AG20443 (cell line): ENCODE measurements at regions not wholly inside any gene's neighbourhood (a gene's known extent, or its start where the extent isn't known, plus 50 kb on each side); places are given as distances from the start of the nearest gene placed in this dataset.
A peak's percentile ranks its signal among the peaks of the same experiment; 100 is the strongest.
"Not testable (repeated sequence)": the region's sequence is repeated elsewhere in the genome, so short reads cannot be mapped to it uniquely, and the experiment has no call there.

Source experiments
- DNase-seq: peaks from one replicate; pipeline ENCODE4 v3.0.0; 2012; ENCODE audit warnings: low spot score, mixed read lengths

DNA sequence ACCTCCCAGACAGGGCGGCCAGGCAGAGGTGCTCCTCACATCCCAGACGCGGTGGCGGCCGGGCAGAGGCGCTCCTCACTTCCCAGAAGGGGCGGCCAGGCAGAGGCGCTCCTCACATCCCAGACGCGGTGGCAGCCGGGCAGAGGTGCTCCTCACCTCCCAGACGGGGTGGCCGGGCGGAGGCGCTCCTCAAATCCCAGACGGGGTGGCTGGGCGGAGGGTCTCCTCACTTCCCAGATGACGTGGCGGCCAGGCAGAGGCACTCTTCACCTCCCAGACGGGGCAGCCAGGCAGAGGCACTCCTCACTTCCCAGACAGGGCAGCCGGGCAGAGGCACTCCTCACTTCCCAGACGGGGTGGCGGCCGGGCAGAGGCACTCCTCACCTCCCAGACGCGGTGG lies 247.7 kb upstream of the USP9Y start:
- DNase-seq = not testable (repeated sequence)

- DNase-seq = no peak
Measured at GRCh38 chrY:12459965-12460364, 241.1 kb upstream of the USP9Y start.

GRCh38 chrY:12464155-12464554 lies 236.9 kb upstream of the USP9Y start:
- no peak for DNase-seq

DNA sequence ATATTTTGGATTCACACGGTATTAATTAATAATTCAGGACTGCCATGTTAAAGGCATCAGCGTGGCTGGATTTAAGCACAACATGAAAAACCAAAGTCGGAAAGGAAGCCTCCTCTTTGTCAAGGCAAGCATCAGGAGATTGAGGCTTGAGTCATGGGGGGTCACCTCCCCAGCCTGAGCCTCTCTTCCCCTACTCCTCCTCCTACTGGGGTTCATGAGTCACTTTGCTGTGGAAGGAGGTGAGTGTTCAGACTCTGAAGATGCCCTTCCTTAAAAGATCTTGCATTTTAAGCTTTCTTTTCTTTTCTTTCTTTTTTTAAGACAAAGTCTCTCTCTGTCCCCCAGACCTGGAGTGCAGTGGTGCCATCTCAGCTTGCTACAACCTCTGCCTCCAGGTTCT lies 235.3 kb upstream of the USP9Y start:
- DNase-seq = no peak

GRCh38 chrY:12469081-12469480 lies 231.9 kb upstream of the USP9Y start:
- no peak for DNase-seq

DNA sequence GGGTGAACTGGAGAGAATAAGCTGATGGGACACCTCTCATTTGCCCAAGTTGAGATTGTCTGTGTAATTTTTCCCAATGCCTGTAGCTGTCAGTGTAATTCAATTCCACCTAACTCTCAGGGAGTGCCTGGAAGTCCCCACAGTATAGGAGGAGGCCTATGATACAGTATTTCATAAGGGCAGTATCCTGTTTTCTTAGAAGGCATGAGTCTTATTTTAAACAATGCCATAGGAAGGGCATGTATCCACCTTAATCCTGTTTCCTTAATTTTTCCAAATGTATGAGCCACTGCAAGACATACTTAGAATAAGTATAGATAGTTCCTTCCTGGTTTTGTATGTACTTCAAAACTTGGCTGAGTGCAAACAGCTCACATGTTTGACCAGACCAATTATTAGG lies 226.6 kb upstream of the USP9Y start:
- DNase-seq = no peak

DNA sequence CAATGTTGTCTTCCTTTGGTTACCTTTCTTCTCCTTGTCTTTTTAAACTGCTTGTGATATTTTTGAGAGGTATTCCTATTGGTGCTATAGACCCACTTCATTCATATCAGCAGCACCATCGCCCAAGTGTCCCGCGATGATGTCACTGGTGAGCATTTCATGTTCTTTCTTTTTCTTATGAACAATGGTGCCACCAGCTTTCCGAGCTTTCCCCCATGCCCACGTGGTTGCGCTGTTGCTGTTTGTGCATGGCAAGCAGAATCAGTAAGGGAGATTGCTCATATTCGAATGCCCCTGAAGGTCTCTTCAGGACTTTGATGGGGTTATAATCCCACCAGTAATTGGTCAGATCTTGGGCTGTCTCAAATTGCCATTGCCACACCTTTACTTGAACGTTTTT lies 221.6 kb upstream of the USP9Y start:
- peak; percentile 43 for DNase-seq

DNA sequence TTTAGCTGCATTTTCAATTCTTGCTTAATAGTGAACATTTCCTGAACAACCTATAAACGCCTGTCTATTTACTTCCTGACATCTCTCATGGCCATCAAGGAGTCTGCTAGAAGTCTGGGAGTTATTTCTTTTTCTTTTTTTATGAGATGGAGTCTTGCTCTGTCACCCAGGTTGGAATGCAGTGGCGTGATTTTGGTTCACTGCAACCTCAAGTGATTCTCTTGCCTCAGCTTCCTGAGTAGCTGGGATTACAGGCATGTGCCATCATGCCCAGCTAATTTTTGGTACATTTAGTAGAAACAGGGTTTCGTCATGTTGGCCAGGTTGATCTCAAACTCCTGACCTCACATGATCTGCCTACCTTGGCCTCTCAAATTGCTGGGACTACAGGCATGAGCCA lies 217.6 kb upstream of the USP9Y start:
- DNase-seq = no peak

DNA sequence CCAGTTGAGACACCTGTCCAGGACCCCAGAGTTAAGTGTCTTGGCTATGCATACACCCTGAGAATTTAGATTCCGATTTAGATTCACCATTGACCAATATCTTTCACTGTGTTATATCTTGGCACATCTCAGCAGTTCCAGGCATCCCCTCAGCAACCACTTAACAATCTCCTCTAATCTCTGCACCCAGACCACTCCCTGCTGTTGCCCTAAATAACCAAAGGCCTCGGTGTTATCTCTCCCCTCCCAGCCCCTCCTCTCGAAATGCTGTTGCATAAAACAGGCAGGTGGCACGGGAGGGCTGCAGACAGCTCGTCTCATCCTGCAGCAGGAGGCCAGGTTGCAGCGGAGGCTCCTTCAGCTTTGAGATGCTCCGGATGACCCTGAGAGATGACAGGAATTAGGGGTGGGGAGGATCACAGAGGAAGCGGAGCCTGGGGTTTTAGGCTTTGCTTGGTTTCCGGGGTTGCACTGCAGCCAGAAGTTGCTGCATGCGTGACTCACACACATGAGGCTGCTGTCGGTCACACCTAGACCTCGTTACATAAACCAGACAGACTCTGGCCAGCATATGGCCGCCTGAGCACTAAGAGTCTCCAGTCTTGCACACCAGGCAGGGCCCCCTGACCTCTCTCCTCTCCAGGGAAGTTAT lies 210.3 kb upstream of the USP9Y start:
- peak; percentile 69 for DNase-seq

- no peak for DNase-seq
Measured at GRCh38 chrY:12492218-12492617, 208.8 kb upstream of the USP9Y start.

GRCh38 chrY:12496007-12496406 lies 205.0 kb upstream of the USP9Y start:
- no peak for DNase-seq

DNA sequence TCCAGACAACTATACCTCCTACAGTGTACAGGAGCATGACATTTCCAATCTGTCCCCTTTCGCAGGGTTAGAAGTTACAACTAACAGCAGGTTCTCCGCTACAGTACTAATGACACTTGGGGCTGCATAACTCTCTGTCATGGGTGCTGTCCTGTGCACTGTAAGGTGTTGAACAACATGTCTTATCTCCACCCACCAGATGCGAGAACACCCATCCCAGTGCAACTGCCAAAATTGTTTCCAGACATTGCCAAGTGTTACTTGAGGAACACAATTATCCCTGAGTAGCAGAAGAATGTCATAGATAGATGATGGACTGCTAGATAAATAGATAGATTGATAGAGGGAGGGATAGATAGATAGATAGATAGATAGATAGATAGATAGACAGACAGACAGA lies 200.9 kb upstream of the USP9Y start:
- DNase-seq = no peak

GRCh38 chrY:12504028-12504427 lies 197.0 kb upstream of the USP9Y start:
- not testable (repeated sequence) for DNase-seq

DNA sequence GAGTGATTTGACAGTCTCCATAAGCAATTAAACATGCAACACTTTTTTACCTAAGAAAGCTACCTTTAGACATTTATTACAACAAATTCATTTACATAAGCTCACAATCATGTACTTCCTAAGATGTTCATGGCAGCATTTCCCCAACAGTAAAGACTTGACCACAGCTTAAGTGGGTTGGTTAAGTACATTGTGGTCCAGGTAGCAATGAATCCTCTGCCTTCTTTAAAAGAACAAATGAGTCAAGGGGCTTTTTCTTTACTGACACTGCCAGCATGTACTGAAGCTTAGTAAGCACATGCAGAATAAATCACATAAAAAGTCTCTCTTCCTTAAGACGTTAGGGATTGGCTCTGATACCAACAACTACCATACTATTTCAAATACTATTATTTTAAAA lies 183.7 kb upstream of the USP9Y start:
- DNase-seq = no peak

- no peak for DNase-seq
Measured at GRCh38 chrY:12525206-12525605, 175.8 kb upstream of the USP9Y start.

- no peak for DNase-seq
Measured at GRCh38 chrY:12526362-12527063, 174.5 kb upstream of the USP9Y start.

- DNase-seq = peak; percentile 26
Measured at GRCh38 chrY:12537226-12537854, 163.7 kb upstream of the USP9Y start.

- peak; percentile 23 for DNase-seq
Measured at GRCh38 chrY:12546746-12547420, 154.1 kb upstream of the USP9Y start.

DNA sequence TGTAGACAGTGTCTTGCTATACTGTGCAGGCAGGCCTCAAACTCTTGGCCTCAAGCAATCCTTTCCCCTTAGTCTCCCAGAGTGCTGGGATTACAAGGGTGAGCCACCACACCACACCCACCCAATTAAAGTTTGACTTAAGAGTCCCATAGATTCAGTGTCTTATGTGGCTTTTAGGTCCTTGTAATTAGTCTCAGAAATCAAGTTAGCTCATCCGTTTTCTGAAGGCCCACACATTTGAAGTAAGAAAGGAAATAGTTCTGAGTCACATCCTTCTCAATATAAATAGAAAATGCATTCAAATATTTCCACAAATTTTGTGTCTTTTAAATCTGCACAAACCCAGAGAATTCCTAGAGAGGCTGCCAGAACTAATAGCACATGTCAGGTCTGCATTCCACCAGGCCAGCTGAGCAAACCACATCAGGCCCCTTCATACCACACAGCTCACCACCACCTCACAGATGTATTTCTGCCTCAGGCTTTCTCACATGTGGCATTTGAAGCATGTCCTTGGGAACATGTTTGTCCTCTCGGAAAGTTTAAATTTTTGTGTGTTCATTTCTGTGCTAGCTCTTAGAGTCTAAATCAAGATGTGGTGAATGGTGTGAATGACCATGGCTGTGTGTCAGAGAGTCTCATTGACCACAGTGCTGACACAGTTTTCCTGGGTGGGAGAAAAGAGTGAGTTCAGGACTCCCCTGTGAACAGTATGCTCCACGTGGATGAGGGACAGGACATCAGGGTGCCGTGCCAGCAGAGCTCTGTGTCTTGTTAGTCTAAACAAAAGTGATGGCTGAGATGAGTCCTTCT lies 148.4 kb upstream of the USP9Y start:
- peak; percentile 52 for DNase-seq

- no peak for DNase-seq
Measured at GRCh38 chrY:12553909-12554308, 147.1 kb upstream of the USP9Y start.

DNA sequence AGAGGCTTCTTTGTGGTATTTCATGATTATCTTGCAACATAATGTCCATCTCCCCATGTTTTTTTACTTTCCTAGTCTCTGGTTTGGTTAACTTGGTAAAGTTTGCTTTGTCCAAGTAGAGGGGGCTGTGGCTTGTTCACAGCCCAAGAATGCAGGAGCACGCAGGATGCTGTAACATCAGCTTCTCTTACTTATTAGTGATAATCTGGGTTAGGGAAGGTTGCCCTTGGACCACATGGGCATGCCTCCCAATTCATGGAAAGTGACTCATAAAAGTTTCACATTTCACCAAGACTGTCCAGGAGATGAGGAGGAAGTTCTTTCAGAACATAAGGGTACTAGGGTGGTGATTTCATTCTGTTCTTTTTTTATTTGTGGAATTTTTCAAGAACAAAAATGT lies 146.0 kb upstream of the USP9Y start:
- DNase-seq = peak; percentile 32

GRCh38 chrY:12559007-12559406 lies 142.0 kb upstream of the USP9Y start:
- DNase-seq = no peak
